Uterus (tissue), 2 donors: ENCODE measurements at regions not wholly inside any gene's neighbourhood (a gene's known extent, or its start where the extent isn't known, plus 50 kb on each side); places are given as distances from the start of the nearest gene placed in this dataset.

Experiments used
- CTCF ChIP-seq, 4 experiments: fragments of 200-600 bp in 2 of 4; fragments of 450-650 bp in 2 of 4; sonication (generic) in 2 of 4; IDR thresholded peaks; one replicate each; pipeline ENCODE4 v1.5.1; 2016 to 2019; ENCODE audit warnings: antibody characterized with exemption in 4 of 4, mild to moderate bottlenecking in 2 of 4, moderate library complexity in 1 of 4
- POLR2A ChIP-seq, 2 donors: fragments of 450-650 bp; IDR thresholded peaks; one replicate each; pipeline ENCODE4 v1.6.1; 2016; ENCODE audit warnings: antibody characterized with exemption in 2 of 2, mild to moderate bottlenecking in 1 of 2, moderate library complexity in 1 of 2

- TF ChIP-seq POLR2A (IDR thresholded peaks at IDR 0.05) (no peak), CTCF (IDR thresholded peaks at IDR 0.05) (no peak)
Measured at GRCh38 chr4:173845580-173845979, 315.6 kb upstream of the HAND2 start.
